Ishikawa (cell line): ENCODE measurements at regions not wholly inside any gene's neighbourhood (a gene's known extent, or its start where the extent isn't known, plus 50 kb on each side); places are given as distances from the start of the nearest gene placed in this dataset.

Source experiments
- EP300 ChIP-seq: IDR thresholded peaks from 2 replicates; pipeline ENCODE4 v1.6.1; 2012; ENCODE audit warnings: borderline replicate concordance
- NFIC ChIP-seq: IDR thresholded peaks from 2 replicates; pipeline ENCODE4 v1.6.1; 2012
- RAD21 ChIP-seq: IDR thresholded peaks from 2 replicates; pipeline ENCODE4 v1.6.1; 2012; ENCODE audit warnings: low read depth
- TAF1 ChIP-seq: IDR thresholded peaks from 2 replicates; pipeline ENCODE4 v1.6.1; 2012; ENCODE audit warnings: low read depth, mild to moderate bottlenecking
- TF ChIP-seq, protein P1 (sequence below): IDR thresholded peaks from 2 replicates; pipeline ENCODE4 v1.6.1; 2012; ENCODE audit warnings: low read depth, mild to moderate bottlenecking
- TF ChIP-seq, protein P2 (sequence below): IDR thresholded peaks from 2 replicates; pipeline ENCODE4 v1.6.1; 2012

DNA sequence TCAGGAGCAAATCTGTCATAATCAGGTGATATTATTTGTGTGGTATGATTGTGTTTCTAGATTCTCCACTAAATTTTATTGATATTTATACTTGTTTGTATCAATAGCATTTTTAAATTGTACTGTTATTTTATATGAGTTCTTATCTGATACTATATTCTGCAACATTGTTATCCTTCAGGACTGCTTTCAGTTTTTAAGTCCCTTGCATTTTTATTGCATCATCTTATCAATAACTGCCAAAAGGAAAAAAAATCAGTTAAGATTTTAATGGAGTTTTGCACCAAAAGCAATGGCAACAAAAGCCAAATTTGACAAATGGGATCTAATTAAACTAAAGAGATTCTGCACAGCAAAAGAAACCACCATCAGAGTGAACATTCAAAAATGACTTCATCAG is 741.3 kb upstream of the CTNND2 start:
- no peak for TF ChIP-seq TAF1
- TF ChIP-seq, protein P1, sequence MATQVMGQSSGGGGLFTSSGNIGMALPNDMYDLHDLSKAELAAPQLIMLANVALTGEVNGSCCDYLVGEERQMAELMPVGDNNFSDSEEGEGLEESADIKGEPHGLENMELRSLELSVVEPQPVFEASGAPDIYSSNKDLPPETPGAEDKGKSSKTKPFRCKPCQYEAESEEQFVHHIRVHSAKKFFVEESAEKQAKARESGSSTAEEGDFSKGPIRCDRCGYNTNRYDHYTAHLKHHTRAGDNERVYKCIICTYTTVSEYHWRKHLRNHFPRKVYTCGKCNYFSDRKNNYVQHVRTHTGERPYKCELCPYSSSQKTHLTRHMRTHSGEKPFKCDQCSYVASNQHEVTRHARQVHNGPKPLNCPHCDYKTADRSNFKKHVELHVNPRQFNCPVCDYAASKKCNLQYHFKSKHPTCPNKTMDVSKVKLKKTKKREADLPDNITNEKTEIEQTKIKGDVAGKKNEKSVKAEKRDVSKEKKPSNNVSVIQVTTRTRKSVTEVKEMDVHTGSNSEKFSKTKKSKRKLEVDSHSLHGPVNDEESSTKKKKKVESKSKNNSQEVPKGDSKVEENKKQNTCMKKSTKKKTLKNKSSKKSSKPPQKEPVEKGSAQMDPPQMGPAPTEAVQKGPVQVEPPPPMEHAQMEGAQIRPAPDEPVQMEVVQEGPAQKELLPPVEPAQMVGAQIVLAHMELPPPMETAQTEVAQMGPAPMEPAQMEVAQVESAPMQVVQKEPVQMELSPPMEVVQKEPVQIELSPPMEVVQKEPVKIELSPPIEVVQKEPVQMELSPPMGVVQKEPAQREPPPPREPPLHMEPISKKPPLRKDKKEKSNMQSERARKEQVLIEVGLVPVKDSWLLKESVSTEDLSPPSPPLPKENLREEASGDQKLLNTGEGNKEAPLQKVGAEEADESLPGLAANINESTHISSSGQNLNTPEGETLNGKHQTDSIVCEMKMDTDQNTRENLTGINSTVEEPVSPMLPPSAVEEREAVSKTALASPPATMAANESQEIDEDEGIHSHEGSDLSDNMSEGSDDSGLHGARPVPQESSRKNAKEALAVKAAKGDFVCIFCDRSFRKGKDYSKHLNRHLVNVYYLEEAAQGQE, result no peak
- no peak for TF ChIP-seq NFIC
- no peak for TF ChIP-seq EP300
- TF ChIP-seq RAD21, result no peak
- TF ChIP-seq, protein P2, sequence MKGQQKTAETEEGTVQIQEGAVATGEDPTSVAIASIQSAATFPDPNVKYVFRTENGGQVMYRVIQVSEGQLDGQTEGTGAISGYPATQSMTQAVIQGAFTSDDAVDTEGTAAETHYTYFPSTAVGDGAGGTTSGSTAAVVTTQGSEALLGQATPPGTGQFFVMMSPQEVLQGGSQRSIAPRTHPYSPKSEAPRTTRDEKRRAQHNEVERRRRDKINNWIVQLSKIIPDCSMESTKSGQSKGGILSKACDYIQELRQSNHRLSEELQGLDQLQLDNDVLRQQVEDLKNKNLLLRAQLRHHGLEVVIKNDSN, result no peak
